ENCODE measurements at regions not wholly inside any gene's neighbourhood (a gene's known extent, or its start where the extent isn't known, plus 50 kb on each side); places are given as distances from the start of the nearest gene placed in this dataset.

- TF ChIP-seq CTCF (IDR thresholded peaks at IDR 0.05), result no peak
- TF ChIP-seq EP300 (IDR thresholded peaks at IDR 0.05), result no peak
- no peak for TF ChIP-seq POLR2A (IDR thresholded peaks at IDR 0.05)
These were observed 415.8 kb upstream of the TRIB2 start for GRCh38 chr2:12300927-12301326.

Measured in tibial nerve (tissue), 4 donors.